ENCODE measurements at regions not wholly inside any gene's neighbourhood (a gene's known extent, or its start where the extent isn't known, plus 50 kb on each side); places are given as distances from the start of the nearest gene placed in this dataset.

- Histone ChIP-seq H3K9me3 (ENCODE audit: control insufficient read depth in 1 of 2, insufficient read depth in 1 of 2, low read length in 2 of 2) (no peaks in the 10 kb centered on the region), H3K4me3 (ENCODE audit: low read length) (no peak overlapping the region), H3K27me3 (ENCODE audit: control insufficient read depth in 1 of 2, insufficient read depth in 2 of 2, low read length in 2 of 2) (peaks cover 0 to 2% of the 10 kb centered on the region in 2 experiments), H3K27ac (ENCODE audit: low read depth in 1 of 2, low read length in 2 of 2) (no peak overlapping the region), H3K36me3 (ENCODE audit: insufficient read depth, low read length) (no peaks in the 10 kb centered on the region), H3K4me1 (ENCODE audit: insufficient read depth, low read length) (no peaks in the 10 kb centered on the region)
- TF ChIP-seq, protein P1, sequence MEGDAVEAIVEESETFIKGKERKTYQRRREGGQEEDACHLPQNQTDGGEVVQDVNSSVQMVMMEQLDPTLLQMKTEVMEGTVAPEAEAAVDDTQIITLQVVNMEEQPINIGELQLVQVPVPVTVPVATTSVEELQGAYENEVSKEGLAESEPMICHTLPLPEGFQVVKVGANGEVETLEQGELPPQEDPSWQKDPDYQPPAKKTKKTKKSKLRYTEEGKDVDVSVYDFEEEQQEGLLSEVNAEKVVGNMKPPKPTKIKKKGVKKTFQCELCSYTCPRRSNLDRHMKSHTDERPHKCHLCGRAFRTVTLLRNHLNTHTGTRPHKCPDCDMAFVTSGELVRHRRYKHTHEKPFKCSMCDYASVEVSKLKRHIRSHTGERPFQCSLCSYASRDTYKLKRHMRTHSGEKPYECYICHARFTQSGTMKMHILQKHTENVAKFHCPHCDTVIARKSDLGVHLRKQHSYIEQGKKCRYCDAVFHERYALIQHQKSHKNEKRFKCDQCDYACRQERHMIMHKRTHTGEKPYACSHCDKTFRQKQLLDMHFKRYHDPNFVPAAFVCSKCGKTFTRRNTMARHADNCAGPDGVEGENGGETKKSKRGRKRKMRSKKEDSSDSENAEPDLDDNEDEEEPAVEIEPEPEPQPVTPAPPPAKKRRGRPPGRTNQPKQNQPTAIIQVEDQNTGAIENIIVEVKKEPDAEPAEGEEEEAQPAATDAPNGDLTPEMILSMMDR (IDR thresholded peaks at IDR 0.05) = no peak
- POLR2A ChIA-PET = no interaction called here
- Mint-ChIP-seq H3K27ac (no peak overlapping the region), H3K9me3 (no peaks in the 10 kb centered on the region), H3K36me3 (ENCODE audit: low read depth) (no peaks in the 10 kb centered on the region), H3K4me3 (no peak overlapping the region), H3K4me1 (ENCODE audit: low read depth) (no peaks in the 10 kb centered on the region), H3K27me3 (peaks cover 21% of the 10 kb centered on the region)
- ATAC-seq (ENCODE audit: poor library complexity) (no peak), DNase-seq (no peak)
- CTCF ChIA-PET = no interaction called here
- intact Hi-C loops (cut with DNase I, micrococcal nuclease) = no loop called here
These were observed 319.1 kb upstream of the PFKP start for GRCh38 chr10:2748287-2748686.

- Histone ChIP-seq H3K4me3 (ENCODE audit: low read length) (no peak overlapping the region), H3K27me3 (ENCODE audit: control insufficient read depth in 1 of 2, insufficient read depth in 2 of 2, low read length in 2 of 2) (peaks cover 0 to 2% of the 10 kb centered on the region in 2 experiments), H3K27ac (ENCODE audit: low read depth in 1 of 2, low read length in 2 of 2) (no peak overlapping the region), H3K4me1 (ENCODE audit: insufficient read depth, low read length) (no peaks in the 10 kb centered on the region), H3K9me3 (ENCODE audit: control insufficient read depth in 1 of 2, insufficient read depth in 1 of 2, low read length in 2 of 2) (no peaks in the 10 kb centered on the region), H3K36me3 (ENCODE audit: insufficient read depth, low read length) (no peaks in the 10 kb centered on the region)
- intact Hi-C loops (cut with DNase I, micrococcal nuclease) = no loop called here
- ATAC-seq (ENCODE audit: poor library complexity) (no peak), DNase-seq (no peak)
- H3K4me1 Mint-ChIP-seq (ENCODE audit: low read depth) = no peaks in the 10 kb centered on the region
- TF ChIP-seq, protein P1 (IDR thresholded peaks at IDR 0.05) = no peak
- H3K27ac Mint-ChIP-seq = no peak overlapping the region
- peaks cover 24% of the 10 kb centered on the region for H3K27me3 Mint-ChIP-seq
- POLR2A ChIA-PET = no interaction called here
- CTCF ChIA-PET = no interaction called here
- no peak overlapping the region for H3K4me3 Mint-ChIP-seq
- no peaks in the 10 kb centered on the region for H3K36me3 Mint-ChIP-seq (ENCODE audit: low read depth)
- no peaks in the 10 kb centered on the region for H3K9me3 Mint-ChIP-seq
These were observed 320.7 kb upstream of the PFKP start for GRCh38 chr10:2746638-2747037.

DNA sequence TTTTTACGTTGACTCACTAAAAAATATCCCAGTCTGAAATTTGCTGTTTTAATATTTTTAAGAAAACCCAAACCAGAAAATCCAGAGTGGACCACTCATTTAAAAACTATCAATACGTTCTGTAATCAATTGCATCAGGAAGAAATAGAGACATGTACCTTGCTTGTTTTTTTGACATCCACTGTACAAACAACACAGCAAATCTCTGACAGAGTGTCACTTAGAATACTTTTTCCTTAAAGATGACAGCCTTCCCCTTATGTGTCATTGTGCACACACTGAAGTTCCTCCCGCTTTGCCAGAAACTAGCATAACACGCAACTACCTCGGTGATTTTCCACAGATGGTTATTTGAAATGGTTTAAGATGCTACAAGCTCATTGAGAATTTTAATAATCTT lies 321.7 kb upstream of the PFKP start:
- TF ChIP-seq, protein P1 (IDR thresholded peaks at IDR 0.05) = no peak
- no peaks in the 10 kb centered on the region for H3K36me3 Mint-ChIP-seq (ENCODE audit: low read depth)
- DNase-seq (no peak), ATAC-seq (ENCODE audit: poor library complexity) (no peak)
- H3K4me3 Mint-ChIP-seq = no peak overlapping the region
- H3K27ac ChIP-seq (ENCODE audit: low read depth in 1 of 2, low read length in 2 of 2) = no peak overlapping the region
- peaks cover 0 to 2% of the 10 kb centered on the region in 2 experiments for H3K27me3 ChIP-seq (ENCODE audit: control insufficient read depth in 1 of 2, insufficient read depth in 2 of 2, low read length in 2 of 2)
- H3K4me1 Mint-ChIP-seq (ENCODE audit: low read depth) = no peaks in the 10 kb centered on the region
- ChIA-PET POLR2A (no interaction called here), CTCF (no interaction called here)
- H3K27ac Mint-ChIP-seq = no peak overlapping the region
- H3K9me3 ChIP-seq (ENCODE audit: control insufficient read depth in 1 of 2, insufficient read depth in 1 of 2, low read length in 2 of 2) = no peaks in the 10 kb centered on the region
- intact Hi-C loops (cut with DNase I, micrococcal nuclease) = no loop called here
- no peaks in the 10 kb centered on the region for H3K9me3 Mint-ChIP-seq
- H3K27me3 Mint-ChIP-seq = peaks cover 19% of the 10 kb centered on the region
- no peaks in the 10 kb centered on the region for H3K36me3 ChIP-seq (ENCODE audit: insufficient read depth, low read length)
- no peaks in the 10 kb centered on the region for H3K4me1 ChIP-seq (ENCODE audit: insufficient read depth, low read length)
- H3K4me3 ChIP-seq (ENCODE audit: low read length) = no peak overlapping the region
